ENCODE measurements at regions not wholly inside any gene's neighbourhood (a gene's known extent, or its start where the extent isn't known, plus 50 kb on each side); places are given as distances from the start of the nearest gene placed in this dataset.

DNA sequence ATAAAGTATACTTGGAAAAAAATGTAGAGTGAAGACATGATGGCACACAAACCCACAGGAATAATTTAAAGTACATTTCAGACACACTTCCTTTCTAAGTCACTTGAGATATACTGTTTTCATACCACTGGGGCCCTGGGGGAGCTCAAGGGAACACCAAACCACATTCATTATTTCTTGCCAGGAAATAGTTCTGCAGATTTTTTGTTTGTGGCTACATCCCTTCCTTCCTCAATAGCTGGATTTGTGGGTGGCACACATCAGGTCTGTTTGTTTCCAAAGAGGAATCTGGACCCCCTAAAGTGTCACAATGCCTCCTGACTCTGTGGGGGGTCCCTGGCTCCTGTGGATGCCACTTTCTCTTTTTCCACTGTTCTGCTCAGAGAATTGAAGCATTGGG lies 153.5 kb upstream of the COL8A1 start:
- TF ChIP-seq, protein P1, sequence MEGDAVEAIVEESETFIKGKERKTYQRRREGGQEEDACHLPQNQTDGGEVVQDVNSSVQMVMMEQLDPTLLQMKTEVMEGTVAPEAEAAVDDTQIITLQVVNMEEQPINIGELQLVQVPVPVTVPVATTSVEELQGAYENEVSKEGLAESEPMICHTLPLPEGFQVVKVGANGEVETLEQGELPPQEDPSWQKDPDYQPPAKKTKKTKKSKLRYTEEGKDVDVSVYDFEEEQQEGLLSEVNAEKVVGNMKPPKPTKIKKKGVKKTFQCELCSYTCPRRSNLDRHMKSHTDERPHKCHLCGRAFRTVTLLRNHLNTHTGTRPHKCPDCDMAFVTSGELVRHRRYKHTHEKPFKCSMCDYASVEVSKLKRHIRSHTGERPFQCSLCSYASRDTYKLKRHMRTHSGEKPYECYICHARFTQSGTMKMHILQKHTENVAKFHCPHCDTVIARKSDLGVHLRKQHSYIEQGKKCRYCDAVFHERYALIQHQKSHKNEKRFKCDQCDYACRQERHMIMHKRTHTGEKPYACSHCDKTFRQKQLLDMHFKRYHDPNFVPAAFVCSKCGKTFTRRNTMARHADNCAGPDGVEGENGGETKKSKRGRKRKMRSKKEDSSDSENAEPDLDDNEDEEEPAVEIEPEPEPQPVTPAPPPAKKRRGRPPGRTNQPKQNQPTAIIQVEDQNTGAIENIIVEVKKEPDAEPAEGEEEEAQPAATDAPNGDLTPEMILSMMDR (IDR thresholded peaks at IDR 0.05; ENCODE audit: insufficient read depth, low read depth, low read length) = no peak
- TF ChIP-seq EZH2 (IDR thresholded peaks at IDR 0.05; ENCODE audit: insufficient read depth, low read length) = no peak
